ENCODE measurements at regions not wholly inside any gene's neighbourhood (a gene's known extent, or its start where the extent isn't known, plus 50 kb on each side); places are given as distances from the start of the nearest gene placed in this dataset.
"Not testable (repeated sequence)": the region's sequence is repeated elsewhere in the genome, so short reads cannot be mapped to it uniquely, and the experiment has no call there.

GRCh38 chr21:39084073-39084472 is 99.2 kb downstream of the PSMG1 start:
- in situ Hi-C loops (cut with MboI; ENCODE audit: low sequenced_read_pairs) = no loop called here

GRCh38 chr21:39083377-39084008 is 99.8 kb downstream of the PSMG1 start:
- in situ Hi-C loops (cut with MboI; ENCODE audit: low sequenced_read_pairs) = no loop called here

- in situ Hi-C loops (cut with MboI; ENCODE audit: low sequenced_read_pairs) = no loop called here
These were observed 100.4 kb downstream of the PSMG1 start for GRCh38 chr21:39082656-39083376.

GRCh38 chr21:39080366-39080765 is 102.9 kb downstream of the PSMG1 start:
- in situ Hi-C loops (cut with MboI; ENCODE audit: low sequenced_read_pairs) = no loop called here

GRCh38 chr21:39079617-39080016 is 103.6 kb downstream of the PSMG1 start:
- in situ Hi-C loops (cut with MboI; ENCODE audit: low sequenced_read_pairs) = no loop called here

GRCh38 chr21:39078322-39079065 is 104.8 kb downstream of the PSMG1 start:
- in situ Hi-C loops (cut with MboI; ENCODE audit: low sequenced_read_pairs) = no loop called here

GRCh38 chr21:39077876-39078275 is 105.4 kb downstream of the PSMG1 start:
- in situ Hi-C loops (cut with MboI; ENCODE audit: low sequenced_read_pairs) = no loop called here

- in situ Hi-C loops (cut with MboI; ENCODE audit: low sequenced_read_pairs) = no loop called here
These were observed 108.7 kb downstream of the PSMG1 start for GRCh38 chr21:39074508-39074907.

GRCh38 chr21:39073717-39074116 is 109.5 kb downstream of the PSMG1 start:
- in situ Hi-C loops (cut with MboI; ENCODE audit: low sequenced_read_pairs) = no loop called here

GRCh38 chr21:39073063-39073462 is 110.2 kb downstream of the PSMG1 start:
- in situ Hi-C loops (cut with MboI; ENCODE audit: low sequenced_read_pairs) = no loop called here

GRCh38 chr21:39072468-39072867 is 110.8 kb downstream of the PSMG1 start:
- in situ Hi-C loops (cut with MboI; ENCODE audit: low sequenced_read_pairs) = no loop called here

- in situ Hi-C loops (cut with MboI; ENCODE audit: low sequenced_read_pairs) = no loop called here
These were observed 111.5 kb downstream of the PSMG1 start for GRCh38 chr21:39071623-39072214.

GRCh38 chr21:39069856-39070255 is 113.4 kb downstream of the PSMG1 start:
- in situ Hi-C loops (cut with MboI; ENCODE audit: low sequenced_read_pairs) = not testable (repeated sequence)

GRCh38 chr21:39066829-39067780 is 116.1 kb downstream of the PSMG1 start:
- in situ Hi-C loops (cut with MboI; ENCODE audit: low sequenced_read_pairs) = no loop called here

- in situ Hi-C loops (cut with MboI; ENCODE audit: low sequenced_read_pairs) = no loop called here
These were observed 117.3 kb downstream of the PSMG1 start for GRCh38 chr21:39065917-39066316.

GRCh38 chr21:39064325-39065012 is 118.8 kb downstream of the PSMG1 start:
- in situ Hi-C loops (cut with MboI; ENCODE audit: low sequenced_read_pairs) = no loop called here

GRCh38 chr21:39063517-39063916 is 119.7 kb downstream of the PSMG1 start:
- in situ Hi-C loops (cut with MboI; ENCODE audit: low sequenced_read_pairs) = no loop called here

- in situ Hi-C loops (cut with MboI; ENCODE audit: low sequenced_read_pairs) = no loop called here
These were observed 121.1 kb downstream of the PSMG1 start for GRCh38 chr21:39062196-39062595.

GRCh38 chr21:39061766-39062165 is 121.5 kb downstream of the PSMG1 start:
- in situ Hi-C loops (cut with MboI; ENCODE audit: low sequenced_read_pairs) = no loop called here
